Hepatocyte (in vitro differentiated cells): ENCODE measurements at regions not wholly inside any gene's neighbourhood (a gene's known extent, or its start where the extent isn't known, plus 50 kb on each side); places are given as distances from the start of the nearest gene placed in this dataset.

Experiments used
- DNase-seq: peaks from one replicate; pipeline ENCODE4 v3.0.0-alpha.2; 2016; ENCODE audit warnings: low spot score
- H2AFZ ChIP-seq: fragments of 200-600 bp; sonication (generic); 2 replicates; pipeline ENCODE4 v1.6.0; 2016; ENCODE audit warnings: antibody characterized with exemption, mild to moderate bottlenecking
- H3K27ac ChIP-seq: fragments of 200-600 bp; sonication (generic); 2 replicates; pipeline ENCODE4 v1.5.1; 2016; ENCODE audit warnings: mild to moderate bottlenecking
- H3K27me3 ChIP-seq: fragments of 200-600 bp; sonication (generic); 2 replicates; pipeline ENCODE4 v1.6.1; 2016
- H3K36me3 ChIP-seq: fragments of 200-600 bp; sonication (generic); replicated peaks from 2 replicates; pipeline ENCODE4 v1.5.1; 2016; ENCODE audit warnings: low read depth; ENCODE audit not compliant: insufficient read depth
- H3K4me1 ChIP-seq: fragments of 200-600 bp; sonication (generic); 2 replicates; pipeline ENCODE4 v1.5.1; 2016; ENCODE audit warnings: mild to moderate bottlenecking, moderate library complexity; ENCODE audit not compliant: insufficient read depth
- H3K4me2 ChIP-seq: fragments of 200-600 bp; sonication (generic); 2 replicates; pipeline ENCODE4 v1.6.0; 2016
- H3K4me3 ChIP-seq: fragments of 200-600 bp; sonication (generic); 2 replicates; pipeline ENCODE4 v1.5.1; 2016; ENCODE audit warnings: mild to moderate bottlenecking
- H3K79me2 ChIP-seq: fragments of 200-600 bp; sonication (generic); 2 replicates; pipeline ENCODE4 v1.6.0; 2017; ENCODE audit warnings: mild to moderate bottlenecking
- H3K9me2 ChIP-seq: fragments of 200-600 bp; sonication (generic); replicated peaks from 2 replicates; pipeline ENCODE4 v1.6.0; 2017; ENCODE audit warnings: mild to moderate bottlenecking; ENCODE audit not compliant: insufficient read depth
- H3K9me3 ChIP-seq: fragments of 200-600 bp; sonication (generic); 2 replicates; pipeline ENCODE4 v1.5.1; 2016; ENCODE audit warnings: low read depth, mild to moderate bottlenecking
- H4K20me1 ChIP-seq: fragments of 200-600 bp; sonication (generic); 2 replicates; pipeline ENCODE4 v1.6.0; 2016; ENCODE audit warnings: mild to moderate bottlenecking; ENCODE audit not compliant: insufficient read depth, poor library complexity, severe bottlenecking
- EZH2 ChIP-seq: fragments of 200-600 bp; sonication (generic); IDR thresholded peaks from 2 replicates; pipeline ENCODE4 v1.6.1; 2016; ENCODE audit warnings: antibody characterized with exemption, mild to moderate bottlenecking, borderline replicate concordance
- EZH2phosphoT487 ChIP-seq: fragments of 200-600 bp; sonication (generic); IDR thresholded peaks from one replicate; pipeline ENCODE4 v1.6.1; 2018; ENCODE audit warnings: antibody characterized with exemption, mild to moderate bottlenecking, low read depth, moderate library complexity; ENCODE audit not compliant: unreplicated experiment, severe bottlenecking
- WGBS: methylation state at CpG from one replicate; pipeline ENCODE4 v1.1.6; 2016; ENCODE audit warnings: low lambda C conversion rate; ENCODE audit errors: missing lambda C conversion rate; 5-methylcytosine and 5-hydroxymethylcytosine counted together
- TF ChIP-seq, protein P1 (sequence below): fragments of 200-600 bp; sonication (generic); IDR thresholded peaks from 2 replicates; pipeline ENCODE4 v1.5.1; 2016; ENCODE audit warnings: antibody characterized with exemption, mild to moderate bottlenecking; ENCODE audit not compliant: poor library complexity

DNA sequence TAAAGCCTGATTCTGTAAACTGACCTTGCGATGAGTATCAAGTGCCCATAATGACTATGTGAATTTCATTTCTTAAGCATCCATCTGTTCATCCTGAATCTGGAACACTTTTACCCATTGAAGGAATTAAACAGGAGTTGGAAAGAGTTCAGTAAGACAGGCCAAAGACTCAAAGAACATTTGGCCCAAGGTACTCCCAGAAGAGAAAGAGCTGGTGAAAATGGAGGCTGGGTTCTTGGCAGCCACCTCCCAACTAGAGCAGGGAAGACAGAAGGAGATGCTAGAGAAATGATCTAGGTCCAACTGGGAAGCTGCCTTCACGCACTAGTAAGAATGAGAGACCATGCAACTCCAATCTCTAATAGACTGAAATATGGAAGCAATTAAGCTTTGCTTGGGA is 57.1 kb upstream of the ADRA1D start:
- no peaks in the 10 kb centered on the region for H3K36me3 ChIP-seq
- H3K9me3 ChIP-seq: no peaks in the 10 kb centered on the region
- H3K9me2 ChIP-seq: no peaks in the 10 kb centered on the region
- no peaks in the 10 kb centered on the region for H3K79me2 ChIP-seq
- no peak overlapping the region for H3K27ac ChIP-seq
- H3K4me3 ChIP-seq: no peak overlapping the region
- H3K4me2 ChIP-seq: no peak overlapping the region
- TF ChIP-seq EZH2phosphoT487: no peak
- TF ChIP-seq EZH2: no peak
- TF ChIP-seq, protein P1, sequence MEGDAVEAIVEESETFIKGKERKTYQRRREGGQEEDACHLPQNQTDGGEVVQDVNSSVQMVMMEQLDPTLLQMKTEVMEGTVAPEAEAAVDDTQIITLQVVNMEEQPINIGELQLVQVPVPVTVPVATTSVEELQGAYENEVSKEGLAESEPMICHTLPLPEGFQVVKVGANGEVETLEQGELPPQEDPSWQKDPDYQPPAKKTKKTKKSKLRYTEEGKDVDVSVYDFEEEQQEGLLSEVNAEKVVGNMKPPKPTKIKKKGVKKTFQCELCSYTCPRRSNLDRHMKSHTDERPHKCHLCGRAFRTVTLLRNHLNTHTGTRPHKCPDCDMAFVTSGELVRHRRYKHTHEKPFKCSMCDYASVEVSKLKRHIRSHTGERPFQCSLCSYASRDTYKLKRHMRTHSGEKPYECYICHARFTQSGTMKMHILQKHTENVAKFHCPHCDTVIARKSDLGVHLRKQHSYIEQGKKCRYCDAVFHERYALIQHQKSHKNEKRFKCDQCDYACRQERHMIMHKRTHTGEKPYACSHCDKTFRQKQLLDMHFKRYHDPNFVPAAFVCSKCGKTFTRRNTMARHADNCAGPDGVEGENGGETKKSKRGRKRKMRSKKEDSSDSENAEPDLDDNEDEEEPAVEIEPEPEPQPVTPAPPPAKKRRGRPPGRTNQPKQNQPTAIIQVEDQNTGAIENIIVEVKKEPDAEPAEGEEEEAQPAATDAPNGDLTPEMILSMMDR: no peak
- DNase-seq: no peak
- no peaks in the 10 kb centered on the region for H3K27me3 ChIP-seq
- 97% methylated on average over 2 of the region's 2 CpGs for WGBS
- H3K4me1 ChIP-seq: no peaks in the 10 kb centered on the region
- H4K20me1 ChIP-seq: no peaks in the 10 kb centered on the region
- H2AFZ ChIP-seq: no peak overlapping the region

- no peak for DNase-seq
- TF ChIP-seq, protein P1: no peak
- TF ChIP-seq EZH2phosphoT487: no peak
Observed at GRCh38 chr20:4305091-4305490, 56.0 kb upstream of the ADRA1D start.

DNA sequence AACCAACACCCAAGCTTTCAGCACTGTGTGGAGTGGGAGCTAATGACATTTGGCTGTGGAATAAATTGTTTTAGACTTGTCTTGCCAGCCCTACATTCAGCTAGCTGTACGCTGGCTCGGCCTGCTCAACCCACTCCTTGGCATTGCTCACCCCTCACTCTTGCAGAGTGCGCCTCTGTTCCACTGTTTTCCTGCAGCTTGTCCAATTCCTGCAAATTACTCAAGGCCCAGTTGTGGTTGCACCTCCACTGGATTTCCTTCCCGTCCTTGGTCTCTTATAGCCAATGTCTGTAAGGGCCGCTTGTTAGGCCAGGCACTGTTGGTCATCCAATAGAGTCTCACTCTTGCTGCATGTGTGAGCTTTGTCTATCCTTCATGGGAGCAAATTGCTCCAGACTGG is 55.5 kb upstream of the ADRA1D start:
- H4K20me1 ChIP-seq: no peaks in the 10 kb centered on the region
- H2AFZ ChIP-seq: no peak overlapping the region
- H3K9me3 ChIP-seq: no peaks in the 10 kb centered on the region
- no peak overlapping the region for H3K4me3 ChIP-seq
- H3K4me1 ChIP-seq: no peaks in the 10 kb centered on the region
- no peak for TF ChIP-seq EZH2
- TF ChIP-seq, protein P1: no peak
- DNase-seq: no peak
- no peaks in the 10 kb centered on the region for H3K9me2 ChIP-seq
- H3K27me3 ChIP-seq: no peaks in the 10 kb centered on the region
- H3K27ac ChIP-seq: no peak overlapping the region
- WGBS: 96% methylated on average over 5 of the region's 5 CpGs
- H3K4me2 ChIP-seq: no peak overlapping the region
- no peaks in the 10 kb centered on the region for H3K79me2 ChIP-seq
- no peaks in the 10 kb centered on the region for H3K36me3 ChIP-seq

More at GRCh38 chr20:4305091-4305490, 56.0 kb upstream of the ADRA1D start:
- Histone ChIP-seq H2AFZ (no peak overlapping the region), H3K4me1 (no peaks in the 10 kb centered on the region), H3K79me2 (no peaks in the 10 kb centered on the region), H3K4me3 (no peak overlapping the region), H3K9me2 (no peaks in the 10 kb centered on the region), H3K27ac (no peak overlapping the region), H4K20me1 (no peaks in the 10 kb centered on the region), H3K4me2 (no peak overlapping the region), H3K27me3 (no peaks in the 10 kb centered on the region), H3K9me3 (no peaks in the 10 kb centered on the region), H3K36me3 (no peaks in the 10 kb centered on the region)
- WGBS: 74% methylated on average over 5 of the region's 5 CpGs

DNA sequence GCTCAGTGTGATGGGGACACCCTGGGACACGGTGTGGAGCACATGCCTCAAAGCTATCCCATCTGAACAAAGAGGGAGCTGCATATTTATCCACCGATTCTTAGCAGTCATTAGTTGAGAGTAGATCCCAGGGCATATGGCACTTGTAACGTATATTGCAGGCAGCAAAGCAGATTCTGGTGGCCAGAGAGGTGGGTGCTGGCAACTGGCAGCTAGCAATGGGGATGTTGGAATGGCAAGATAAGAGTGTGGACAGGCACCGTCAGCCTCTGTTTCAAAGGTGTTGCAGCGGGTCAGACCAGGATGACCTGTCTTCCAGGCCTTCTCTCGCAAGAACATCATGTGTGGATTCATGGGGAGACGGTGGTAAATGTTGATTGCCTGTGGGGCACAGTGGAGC is 54.0 kb upstream of the ADRA1D start:
- TF ChIP-seq EZH2: no peak
- TF ChIP-seq, protein P1: no peak
- TF ChIP-seq EZH2phosphoT487: no peak
- Histone ChIP-seq H3K9me2 (no peaks in the 10 kb centered on the region), H3K4me3 (no peak overlapping the region), H3K36me3 (no peaks in the 10 kb centered on the region), H3K79me2 (no peaks in the 10 kb centered on the region), H3K4me2 (no peak overlapping the region), H3K9me3 (no peaks in the 10 kb centered on the region), H3K4me1 (no peaks in the 10 kb centered on the region), H4K20me1 (no peaks in the 10 kb centered on the region), H3K27me3 (no peaks in the 10 kb centered on the region), H2AFZ (no peak overlapping the region), H3K27ac (no peak overlapping the region)
- DNase-seq: no peak
- 87% methylated on average over 7 of the region's 7 CpGs for WGBS
